ENCODE measurements at regions not wholly inside any gene's neighbourhood (a gene's known extent, or its start where the extent isn't known, plus 50 kb on each side); places are given as distances from the start of the nearest gene placed in this dataset.

DNA sequence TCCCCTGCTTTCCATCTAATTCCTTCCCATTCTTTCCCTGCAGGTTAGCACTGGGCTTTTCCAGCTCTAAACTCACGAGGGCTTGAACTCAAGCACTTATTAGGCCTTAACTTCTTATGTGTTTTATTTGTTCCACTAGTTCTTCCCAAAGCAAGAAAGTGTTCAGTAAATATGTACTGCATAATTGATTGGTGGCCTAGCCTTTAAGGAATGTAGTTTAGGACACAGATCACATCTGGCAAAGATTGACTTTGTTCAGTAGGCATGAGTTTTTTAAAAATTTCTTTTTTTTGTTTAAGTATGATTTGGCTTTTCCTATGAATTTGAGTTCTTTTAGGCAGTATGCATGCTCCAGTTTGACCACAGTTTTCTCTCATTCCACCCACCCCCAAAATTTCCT lies 285.2 kb downstream of the NPR3 start:
- TF ChIP-seq POLR2A (IDR thresholded peaks at IDR 0.05) = no peak
- TF ChIP-seq, protein P1, sequence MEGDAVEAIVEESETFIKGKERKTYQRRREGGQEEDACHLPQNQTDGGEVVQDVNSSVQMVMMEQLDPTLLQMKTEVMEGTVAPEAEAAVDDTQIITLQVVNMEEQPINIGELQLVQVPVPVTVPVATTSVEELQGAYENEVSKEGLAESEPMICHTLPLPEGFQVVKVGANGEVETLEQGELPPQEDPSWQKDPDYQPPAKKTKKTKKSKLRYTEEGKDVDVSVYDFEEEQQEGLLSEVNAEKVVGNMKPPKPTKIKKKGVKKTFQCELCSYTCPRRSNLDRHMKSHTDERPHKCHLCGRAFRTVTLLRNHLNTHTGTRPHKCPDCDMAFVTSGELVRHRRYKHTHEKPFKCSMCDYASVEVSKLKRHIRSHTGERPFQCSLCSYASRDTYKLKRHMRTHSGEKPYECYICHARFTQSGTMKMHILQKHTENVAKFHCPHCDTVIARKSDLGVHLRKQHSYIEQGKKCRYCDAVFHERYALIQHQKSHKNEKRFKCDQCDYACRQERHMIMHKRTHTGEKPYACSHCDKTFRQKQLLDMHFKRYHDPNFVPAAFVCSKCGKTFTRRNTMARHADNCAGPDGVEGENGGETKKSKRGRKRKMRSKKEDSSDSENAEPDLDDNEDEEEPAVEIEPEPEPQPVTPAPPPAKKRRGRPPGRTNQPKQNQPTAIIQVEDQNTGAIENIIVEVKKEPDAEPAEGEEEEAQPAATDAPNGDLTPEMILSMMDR (IDR thresholded peaks at IDR 0.05) = no peak

All from uterus (tissue), 2 donors.